CD4-positive, alpha-beta T cell treated with Interleukin-2 at 100 ng/mL for 4 hours (primary cell): ENCODE measurements at regions not wholly inside any gene's neighbourhood (a gene's known extent, or its start where the extent isn't known, plus 50 kb on each side); places are given as distances from the start of the nearest gene placed in this dataset.
"Not testable (repeated sequence)": the region's sequence is repeated elsewhere in the genome, so short reads cannot be mapped to it uniquely, and the experiment has no call there.

ENCODE experiments used
- DNase-seq: peaks from one replicate; pipeline ENCODE4 v3.0.0-alpha.2; 2020; ENCODE audit warnings: low spot score

DNA sequence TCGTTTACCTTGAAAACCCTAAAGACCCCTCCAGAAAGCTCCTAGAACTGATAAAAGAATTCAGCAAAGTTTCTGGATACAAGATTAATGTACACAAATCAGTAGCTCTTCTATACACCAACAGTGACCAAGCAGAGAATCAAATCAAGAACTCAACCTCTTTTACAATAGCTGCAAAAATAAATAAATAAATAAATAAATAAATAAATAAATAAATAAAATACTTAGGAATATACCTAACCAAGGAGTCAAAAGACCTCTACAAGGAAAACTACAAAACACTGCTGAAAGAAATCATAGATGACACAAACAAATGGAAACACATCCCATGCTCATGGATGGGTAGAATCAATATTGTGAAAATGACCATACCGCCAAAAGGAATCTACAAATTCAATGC, 186.8 kb upstream of the EOLA2 start:
- not testable (repeated sequence) for DNase-seq

DNA sequence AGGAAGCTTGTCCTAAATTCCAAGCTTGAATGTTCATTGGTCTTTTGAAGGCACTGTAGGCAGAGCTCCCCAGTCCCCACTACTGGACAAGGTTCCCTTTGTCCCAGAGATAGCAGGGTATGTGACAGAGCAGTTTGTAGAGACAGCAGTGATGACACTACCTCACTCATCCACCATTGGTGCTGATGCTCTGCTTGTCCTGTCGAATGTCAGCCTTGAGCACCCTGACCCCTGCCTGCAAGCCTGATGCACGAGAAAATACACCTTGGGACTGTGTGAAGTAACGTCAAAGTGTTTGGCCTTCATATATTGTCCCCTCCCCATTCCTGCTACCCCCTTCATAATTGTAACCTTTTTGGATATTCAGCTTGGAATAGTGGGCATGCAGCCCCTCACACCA, 188.9 kb upstream of the EOLA2 start:
- DNase-seq = no peak

DNA sequence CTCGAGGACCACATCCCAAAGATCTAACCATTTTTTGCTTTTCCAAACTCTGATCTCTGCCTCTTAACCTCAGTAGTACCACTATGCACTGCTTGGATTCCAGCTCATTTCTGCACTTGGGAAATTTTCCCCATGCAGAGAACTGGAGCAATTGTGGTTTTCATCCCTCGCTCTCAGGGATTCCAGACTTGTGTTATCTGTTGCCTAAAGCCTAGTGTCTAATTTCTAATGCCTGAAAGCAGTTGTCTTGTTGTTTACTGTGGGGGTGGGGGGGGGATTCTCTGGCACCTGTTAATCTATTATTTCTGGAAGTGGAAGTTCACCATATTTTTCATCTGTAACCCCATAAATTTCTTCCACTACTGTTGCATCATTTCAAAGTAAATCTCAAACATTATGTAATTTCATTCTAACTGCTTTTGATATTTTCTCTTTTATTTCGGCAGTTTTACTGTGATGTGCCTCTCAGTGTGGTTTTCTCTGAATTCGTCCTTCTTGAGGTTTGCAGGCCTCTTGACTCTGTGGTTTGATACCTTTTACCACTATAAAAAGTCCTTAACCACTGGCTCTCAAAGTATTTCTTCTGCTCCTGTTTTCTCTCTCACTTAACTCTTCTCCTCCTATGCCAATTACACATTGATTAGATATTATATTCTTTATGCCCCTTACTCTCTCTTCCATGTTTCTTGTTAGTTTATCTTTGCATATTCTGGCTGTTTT, 205.6 kb upstream of the EOLA2 start:
- no peak for DNase-seq

DNA sequence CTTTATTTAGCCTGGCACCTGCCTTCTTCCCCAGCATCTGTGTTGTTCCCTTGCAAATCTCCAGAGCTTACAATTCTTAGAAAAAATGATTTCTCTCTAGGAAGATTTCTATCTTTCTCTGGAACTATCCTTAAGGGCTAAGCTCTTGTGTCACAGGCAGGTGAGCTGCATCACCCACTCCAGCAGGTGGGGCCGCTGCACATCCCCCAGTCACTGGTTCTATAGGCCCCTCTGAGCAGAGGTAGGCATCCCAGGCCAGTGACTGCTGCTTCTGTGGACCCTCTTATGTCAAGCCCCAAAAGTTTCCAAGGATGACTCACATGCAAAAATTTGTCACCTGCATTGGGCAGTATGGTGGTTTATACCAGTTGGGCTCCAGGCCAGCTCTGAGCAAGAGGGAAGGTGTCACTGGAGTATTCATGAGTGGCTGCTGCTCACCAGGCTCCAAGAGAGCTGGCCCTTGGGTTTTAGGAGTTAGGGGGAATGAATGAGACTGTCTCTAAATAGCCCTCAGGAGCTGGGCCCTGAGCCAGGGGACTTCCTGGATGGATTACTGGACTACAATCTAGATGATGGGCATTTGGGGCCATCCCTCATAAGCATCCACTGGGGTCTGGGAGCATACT, 208.1 kb upstream of the EOLA2 start:
- DNase-seq = no peak

DNA sequence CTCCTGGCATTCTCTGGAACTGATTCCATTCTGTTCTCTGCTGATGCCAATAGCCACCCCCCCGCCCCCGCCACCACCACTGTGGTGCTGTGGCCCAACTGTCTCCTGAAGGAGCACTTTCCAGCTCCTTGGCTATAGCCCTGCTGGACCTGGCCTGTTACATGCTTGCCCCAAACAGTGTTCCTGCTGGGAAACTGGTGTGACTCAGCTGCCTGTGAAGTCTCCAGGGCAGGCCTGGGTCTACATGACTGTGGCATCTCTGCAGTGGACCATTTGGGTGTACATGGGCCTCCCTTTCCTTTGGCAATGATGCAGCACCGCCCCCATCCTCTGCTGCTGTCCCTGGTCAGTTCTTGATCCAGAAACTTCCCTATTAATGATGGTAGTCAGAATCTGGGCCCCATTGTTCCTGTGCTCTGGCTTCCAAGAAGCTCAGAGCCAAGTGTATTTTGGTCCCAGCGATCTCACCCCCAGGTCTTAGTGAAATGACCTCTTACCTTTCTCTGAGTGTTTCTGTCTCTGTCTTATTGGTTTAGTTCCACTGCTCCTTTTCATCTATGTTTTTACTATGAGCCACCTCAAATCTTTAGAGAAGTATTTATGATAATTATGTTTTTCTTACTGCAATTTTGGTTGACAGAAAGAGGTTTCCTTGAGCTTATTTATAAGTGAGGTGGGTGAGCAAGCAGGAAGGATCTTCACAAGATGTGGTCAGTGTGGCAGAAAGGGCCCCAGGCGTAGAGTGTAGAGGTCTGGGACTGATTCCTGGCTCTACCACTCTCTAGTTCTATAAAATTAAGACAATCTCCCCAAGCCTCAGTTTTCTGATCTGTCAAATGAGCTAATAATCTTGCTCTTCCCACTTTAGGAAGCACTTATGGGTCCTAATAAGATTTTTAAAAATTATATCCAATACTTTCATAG, 210.7 kb upstream of the EOLA2 start:
- DNase-seq = no peak

DNA sequence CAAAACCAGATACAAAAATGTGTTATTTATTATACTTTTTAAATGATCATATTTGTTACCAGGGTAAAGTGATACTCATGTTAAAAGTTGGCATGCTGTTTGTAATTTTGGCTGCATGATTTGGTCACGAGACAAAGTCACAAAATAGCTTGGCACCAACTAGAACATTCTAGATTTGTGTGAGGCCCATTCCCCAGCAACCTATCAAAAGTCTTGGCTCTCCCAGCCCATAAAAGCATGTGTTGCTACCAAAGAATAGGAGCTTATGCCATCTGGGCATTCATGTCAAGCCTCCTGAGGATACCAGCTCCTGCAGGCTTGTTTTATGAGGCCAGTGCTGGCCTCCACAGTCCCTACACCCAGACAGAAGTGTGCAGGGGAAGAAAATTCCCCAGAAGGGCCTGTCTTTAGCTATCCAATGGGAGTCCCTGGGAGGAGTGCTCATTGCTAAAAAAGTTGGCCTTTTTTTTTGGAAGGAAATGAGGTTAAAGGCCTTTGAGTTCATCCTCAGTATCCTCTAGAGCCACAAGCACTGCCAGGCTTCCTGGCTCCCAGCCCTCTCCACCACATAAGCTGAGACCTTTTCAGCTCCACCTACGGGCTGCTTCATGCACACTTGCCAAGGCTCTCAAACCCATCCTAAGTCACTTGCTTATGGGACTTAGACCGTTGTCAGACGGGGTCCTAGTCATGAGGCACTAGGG, 211.9 kb upstream of the EOLA2 start:
- DNase-seq = no peak

DNA sequence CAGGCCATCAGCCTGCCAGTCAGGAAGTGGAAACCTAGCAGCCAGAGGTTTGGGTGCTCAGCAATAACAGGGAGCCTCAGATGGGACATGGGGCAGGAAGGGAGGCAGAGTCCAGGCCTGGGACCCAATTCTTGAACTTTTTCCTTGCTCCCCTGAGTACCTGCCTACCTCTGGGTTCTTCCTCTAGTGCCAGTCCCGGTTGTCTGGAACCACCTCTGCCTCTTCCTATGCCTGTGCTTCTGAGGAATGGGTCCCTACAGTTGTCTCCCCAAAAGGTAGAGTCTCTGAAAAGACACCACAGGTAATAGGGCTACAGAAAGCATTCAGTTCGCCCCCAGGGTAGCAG, 212.4 kb upstream of the MAMLD1 start:
- no peak for DNase-seq

DNA sequence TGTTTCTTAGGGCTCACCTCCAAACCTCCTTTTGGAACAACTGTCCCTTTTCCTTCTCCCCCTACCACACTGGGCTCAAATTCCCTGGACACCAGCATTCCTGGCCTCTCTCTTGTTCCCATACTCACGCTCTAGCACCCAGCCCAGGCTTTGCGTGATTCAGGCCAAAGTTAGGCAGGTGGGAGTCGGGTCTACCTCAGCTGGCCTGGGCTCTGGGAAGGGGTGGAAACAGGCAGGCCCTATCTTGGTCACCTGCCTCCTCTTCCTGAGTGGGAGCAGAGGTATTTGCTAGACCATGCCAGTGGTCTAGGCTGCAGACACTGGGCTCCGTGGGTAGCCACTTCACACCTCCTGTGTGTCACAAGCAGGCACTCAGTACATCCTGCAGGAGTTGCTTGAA, 211.1 kb upstream of the MAMLD1 start:
- DNase-seq = no peak

DNA sequence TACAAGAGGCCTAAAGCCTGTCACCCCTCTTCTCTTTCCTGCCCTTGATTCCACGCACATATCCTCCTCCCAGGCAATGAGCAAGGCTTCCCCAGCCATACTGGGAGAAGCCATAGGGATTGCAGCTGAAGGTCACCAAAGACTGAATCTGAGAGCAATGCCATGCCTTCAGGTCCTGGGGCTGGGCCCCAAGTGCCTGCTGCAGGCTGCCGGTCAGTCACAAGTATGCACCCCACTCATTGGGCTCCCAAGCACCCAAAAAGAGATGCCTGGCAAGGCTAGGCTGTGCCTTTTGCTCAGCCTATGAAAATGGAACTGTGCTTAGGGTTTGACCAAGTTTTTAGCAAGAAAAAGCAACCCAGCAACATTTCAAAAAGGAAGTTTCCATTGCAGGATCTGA, 210.6 kb upstream of the MAMLD1 start:
- DNase-seq = no peak

DNA sequence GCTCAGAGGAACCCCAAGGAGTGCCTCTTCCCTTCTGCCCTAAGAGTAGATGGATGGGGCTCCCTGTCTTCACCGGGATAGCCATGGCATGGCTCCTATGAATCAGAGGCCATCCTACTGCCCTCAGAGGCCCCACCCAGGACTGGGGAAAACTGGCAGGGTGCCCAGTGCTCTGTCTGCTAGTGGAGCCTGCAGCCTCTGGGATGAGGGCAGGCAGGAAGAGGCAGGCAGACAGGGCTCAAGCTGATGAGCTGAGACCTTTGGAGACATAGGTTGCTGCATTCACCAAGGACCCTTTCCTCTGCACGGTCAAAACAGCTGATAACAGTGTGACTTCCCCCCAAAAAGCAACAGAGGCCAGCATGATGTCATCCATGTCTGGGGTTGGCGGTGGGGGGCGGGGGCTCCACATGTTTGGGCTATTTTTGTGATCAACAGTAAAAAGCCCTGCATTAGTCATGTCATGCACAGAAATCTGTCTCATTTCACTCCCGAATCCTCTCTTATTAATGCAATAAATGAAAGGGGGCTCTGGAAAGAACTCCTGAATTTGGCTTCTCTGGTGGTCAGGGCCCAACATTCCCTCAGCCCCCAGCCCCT, 207.6 kb upstream of the MAMLD1 start:
- DNase-seq = no peak

DNA sequence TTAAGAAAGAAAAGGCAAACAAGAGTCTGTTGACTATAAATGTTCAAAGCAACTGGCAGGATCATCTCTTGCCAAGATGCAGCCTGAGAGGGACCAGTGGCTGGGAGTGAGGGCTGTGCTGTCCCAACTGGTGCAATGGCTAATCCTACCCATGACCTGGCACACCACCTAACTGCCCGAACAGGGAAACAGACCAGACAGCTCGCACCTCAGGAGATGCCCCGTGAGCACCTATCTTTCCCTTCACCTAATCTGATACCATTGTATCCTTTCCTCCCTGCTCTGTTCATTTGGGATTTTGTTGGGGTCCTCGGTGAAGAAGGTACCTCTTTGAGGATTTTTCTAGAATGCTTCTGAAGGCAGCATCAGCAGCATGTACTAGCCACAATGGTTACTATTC, 206.5 kb upstream of the MAMLD1 start:
- no peak for DNase-seq

DNA sequence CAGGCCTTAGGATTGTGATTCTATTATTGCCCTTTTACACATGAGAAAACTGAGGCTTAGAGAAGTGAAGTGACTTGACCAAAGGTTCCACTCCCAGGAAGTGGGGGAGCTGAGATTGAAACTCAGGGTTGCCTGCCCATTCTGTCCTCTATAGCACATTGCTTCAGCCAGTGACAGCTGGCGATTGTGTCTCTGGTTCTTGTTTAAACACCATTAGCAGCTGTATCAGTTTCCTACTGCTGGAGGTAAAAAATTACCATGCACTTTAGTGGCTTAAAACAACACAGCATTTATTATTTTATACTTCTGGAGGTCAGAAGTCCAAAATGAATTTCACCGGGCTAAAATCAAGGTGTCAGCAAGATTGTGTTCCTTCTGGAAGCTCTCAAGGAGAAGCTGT, 205.8 kb upstream of the MAMLD1 start:
- no peak for DNase-seq

DNA sequence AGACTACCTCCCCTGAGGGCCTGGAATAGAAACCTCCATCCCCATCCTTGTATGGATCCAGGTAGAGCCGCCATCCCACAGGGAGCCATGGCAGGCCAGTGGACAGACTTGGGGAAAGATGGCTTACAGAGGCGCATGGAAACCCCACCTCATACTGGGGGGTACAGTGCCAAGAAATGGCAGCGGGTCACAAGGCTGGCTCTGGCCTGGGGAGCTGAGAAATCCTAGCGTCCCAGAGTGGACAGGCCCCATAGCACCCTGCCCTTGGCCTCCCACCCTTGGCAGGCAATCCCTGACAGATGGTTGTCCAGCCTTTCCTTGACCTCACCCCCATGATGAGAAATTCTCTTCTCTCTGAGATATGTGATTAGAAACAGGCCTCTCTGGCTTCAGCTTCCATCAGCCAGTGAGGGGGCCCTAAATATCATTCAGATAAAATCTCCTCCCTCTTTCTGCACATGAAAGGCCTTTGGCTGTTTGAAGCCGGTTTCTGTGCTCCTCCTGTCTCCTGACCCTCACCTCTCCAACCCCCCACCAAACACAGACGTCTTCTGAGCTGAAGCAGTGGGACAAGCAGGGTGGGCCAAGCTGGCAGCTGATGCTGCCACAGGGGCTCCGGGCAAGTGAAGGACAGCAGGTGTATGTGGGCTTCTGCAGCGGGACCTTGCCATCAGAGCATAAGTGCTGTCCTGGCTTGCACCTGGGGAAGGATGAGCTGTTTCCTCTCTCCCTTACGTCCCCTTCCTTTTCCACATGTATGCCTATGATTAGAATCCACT, 204.4 kb upstream of the MAMLD1 start:
- no peak for DNase-seq

DNA sequence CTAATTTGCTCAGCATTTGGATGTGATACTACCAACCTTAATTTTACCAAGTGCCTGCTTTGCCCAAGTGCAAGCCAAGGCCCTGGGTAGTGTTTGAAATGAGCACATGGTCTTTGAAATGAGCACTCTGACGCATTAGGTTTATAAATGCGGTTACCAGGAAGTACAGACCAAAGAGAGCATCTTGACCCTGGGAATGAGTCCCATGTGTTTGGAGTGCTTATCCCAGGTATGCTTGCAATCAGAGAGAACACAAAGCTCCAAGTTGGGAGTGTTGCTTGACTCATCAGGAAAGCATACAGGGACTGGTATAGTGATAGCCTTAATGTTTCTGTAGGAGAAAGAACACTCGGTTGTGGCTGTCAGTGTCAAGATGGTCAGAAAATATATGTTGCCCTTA, 203.6 kb upstream of the MAMLD1 start:
- no peak for DNase-seq

DNA sequence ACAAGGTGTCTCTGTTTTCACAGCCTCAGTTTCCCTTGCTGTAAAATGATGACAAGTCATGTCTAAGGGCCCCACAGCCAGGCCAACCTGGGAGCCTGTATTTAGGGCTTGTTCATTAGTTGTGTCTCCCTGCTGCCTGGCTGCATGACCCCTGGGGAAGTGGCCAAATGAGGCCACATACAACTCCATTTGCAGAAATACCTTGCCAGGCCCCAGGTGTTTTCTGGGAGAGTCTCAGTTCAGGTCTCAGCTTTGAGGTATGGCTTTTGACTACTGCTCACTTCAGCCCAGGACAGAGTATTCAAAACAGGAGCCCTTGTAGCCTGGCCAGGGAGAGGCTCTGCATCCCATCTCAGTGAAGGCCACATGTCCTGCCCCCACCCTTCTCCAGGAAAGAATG, 202.5 kb upstream of the MAMLD1 start:
- no peak for DNase-seq

DNA sequence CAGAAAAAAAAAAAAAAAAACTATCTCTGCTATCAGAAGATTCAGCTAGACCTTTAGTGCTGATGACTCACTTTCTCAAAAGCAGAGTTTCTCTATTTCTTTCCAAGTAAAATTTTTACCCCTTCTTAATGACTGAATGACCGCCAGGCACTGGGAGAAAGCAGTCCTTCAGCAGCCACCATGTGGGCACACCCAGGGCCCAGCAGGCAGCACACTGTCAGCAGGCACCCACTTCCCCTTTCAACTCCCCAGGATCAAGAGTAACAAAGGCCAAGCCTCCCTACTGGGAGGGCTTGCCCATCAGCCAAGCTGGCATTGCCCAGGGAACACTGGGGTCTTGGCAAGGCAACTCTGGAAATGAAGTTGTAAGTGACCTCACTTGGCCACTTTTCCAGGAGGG, 201.9 kb upstream of the MAMLD1 start:
- no peak for DNase-seq

DNA sequence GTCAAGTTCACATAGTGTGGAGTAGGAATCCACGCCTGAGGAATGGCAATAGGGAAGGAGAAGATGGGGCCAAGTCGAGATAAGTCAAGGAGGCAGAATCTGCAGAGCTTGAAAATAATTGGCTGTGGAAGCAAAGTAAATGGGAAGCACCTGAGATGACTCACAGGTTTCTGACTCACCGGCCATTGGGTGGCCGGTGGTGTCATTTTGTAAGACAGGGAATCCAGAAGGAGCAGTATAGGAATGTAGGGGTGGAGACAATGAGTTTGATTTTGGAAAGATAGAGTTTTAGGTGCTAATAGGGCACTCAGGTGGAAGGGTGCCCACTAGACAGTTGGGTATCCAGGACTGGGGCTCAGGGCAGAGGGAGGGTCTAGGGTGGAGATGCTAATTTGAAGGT, 201.0 kb upstream of the MAMLD1 start:
- DNase-seq = no peak

DNA sequence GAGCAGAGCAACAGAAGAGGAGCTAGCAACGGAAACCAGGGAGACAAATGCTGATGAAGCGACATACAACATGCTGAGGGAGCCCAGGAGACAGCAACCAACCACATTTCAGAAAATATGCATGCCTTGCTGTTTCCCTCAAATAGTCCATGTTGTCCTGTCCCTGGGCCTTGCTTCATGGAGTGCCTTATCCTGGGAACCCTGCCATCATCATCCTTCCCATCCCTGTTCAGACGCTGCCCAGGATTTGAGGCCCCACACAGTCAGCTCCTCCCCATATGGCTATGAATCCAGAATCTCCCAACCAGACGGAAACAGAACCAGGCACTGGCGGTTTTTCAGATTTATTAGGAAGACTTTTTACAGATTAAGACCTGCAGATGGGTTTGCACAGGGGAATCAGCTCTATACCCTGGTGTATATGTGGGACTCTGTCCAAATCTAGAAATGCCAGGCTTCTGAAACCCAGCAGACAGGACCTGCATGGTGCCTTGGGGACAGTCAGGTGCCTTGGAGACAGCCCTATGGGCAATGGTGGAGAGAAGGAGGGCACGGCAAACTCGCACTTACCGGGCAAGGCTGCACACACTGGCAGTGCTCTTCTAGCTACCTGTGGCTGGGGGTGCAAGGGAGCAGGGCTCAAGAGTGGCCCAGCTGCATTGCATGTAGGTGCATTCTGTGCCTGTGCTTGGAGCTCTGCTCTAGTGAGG, 199.7 kb upstream of the MAMLD1 start:
- DNase-seq = no peak

DNA sequence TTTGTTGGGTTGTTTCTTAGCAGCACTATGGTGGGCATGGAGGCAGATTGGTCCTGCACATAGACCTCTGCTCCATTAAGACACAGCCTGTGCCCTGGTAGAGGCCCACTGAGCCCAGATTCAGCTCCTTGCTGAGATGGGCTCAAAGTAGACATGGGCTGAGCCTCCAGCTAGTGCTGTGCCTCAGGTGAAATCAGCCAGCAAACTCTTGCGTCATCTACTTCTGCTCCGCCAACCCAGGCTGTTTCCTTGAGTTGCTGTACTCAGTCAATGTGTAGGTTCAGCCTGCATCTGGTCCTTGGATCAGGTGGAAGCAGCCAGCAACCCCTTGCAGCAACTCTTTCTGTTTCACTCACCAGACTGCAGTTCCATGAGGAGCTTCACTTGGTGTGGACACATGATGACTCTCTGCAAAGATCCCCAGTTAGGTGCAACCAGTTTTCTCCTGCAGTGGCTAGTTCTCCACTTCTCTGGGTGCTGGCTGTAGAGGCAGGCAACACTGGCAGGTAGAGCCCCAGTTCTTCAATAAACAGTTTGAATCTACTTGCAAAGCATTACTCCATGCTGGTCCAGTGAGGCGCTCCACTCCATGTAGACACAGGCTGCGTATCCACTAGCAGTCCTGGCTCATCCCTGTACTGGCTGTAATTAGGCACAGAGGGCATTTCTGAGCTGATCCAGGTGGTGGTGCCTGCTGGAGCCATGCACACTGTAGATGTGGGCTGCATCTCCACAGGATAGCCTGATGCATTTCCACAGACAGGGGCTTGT, 199.0 kb upstream of the MAMLD1 start:
- no peak for DNase-seq
